Sigmoid colon (tissue), 4 donors: ENCODE measurements at regions not wholly inside any gene's neighbourhood (a gene's known extent, or its start where the extent isn't known, plus 50 kb on each side); places are given as distances from the start of the nearest gene placed in this dataset.

Experiments used
- CTCF ChIP-seq, 4 experiments: fragments of 450-650 bp in 3 of 4; fragments of 200-600 bp in 1 of 4; IDR thresholded peaks; one replicate each; pipeline ENCODE4 v1.5.1; 2016 to 2019; ENCODE audit warnings: antibody characterized with exemption in 4 of 4, mild to moderate bottlenecking in 3 of 4, moderate library complexity in 2 of 4
- EP300 ChIP-seq, 4 donors: sonication (generic); formaldehyde crosslinking; IDR thresholded peaks; one replicate each; pipeline ENCODE4 v1.6.1; 2017; ENCODE audit warnings: antibody characterized with exemption in 4 of 4
- POLR2A ChIP-seq, 2 donors: fragments of 450-650 bp; IDR thresholded peaks; one replicate each; pipeline ENCODE4 v1.6.1; 2016; ENCODE audit warnings: antibody characterized with exemption in 2 of 2, mild to moderate bottlenecking in 2 of 2, moderate library complexity in 2 of 2
- POLR2AphosphoS5 ChIP-seq, 4 donors: sonication (generic); formaldehyde crosslinking; IDR thresholded peaks; one replicate each; pipeline ENCODE4 v1.6.1; 2017; ENCODE audit warnings: antibody characterized with exemption in 4 of 4

- TF ChIP-seq CTCF (IDR thresholded peaks at IDR 0.05), result no peak
- TF ChIP-seq EP300 (IDR thresholded peaks at IDR 0.05), result no peak
- no peak for TF ChIP-seq POLR2A (IDR thresholded peaks at IDR 0.05)
- TF ChIP-seq POLR2AphosphoS5 (IDR thresholded peaks at IDR 0.05), result no peak
Measured at GRCh38 chr6:159620947-159621346, 72.1 kb downstream of the SOD2 start.
